ENCODE measurements at regions not wholly inside any gene's neighbourhood (a gene's known extent, or its start where the extent isn't known, plus 50 kb on each side); places are given as distances from the start of the nearest gene placed in this dataset.

DNA sequence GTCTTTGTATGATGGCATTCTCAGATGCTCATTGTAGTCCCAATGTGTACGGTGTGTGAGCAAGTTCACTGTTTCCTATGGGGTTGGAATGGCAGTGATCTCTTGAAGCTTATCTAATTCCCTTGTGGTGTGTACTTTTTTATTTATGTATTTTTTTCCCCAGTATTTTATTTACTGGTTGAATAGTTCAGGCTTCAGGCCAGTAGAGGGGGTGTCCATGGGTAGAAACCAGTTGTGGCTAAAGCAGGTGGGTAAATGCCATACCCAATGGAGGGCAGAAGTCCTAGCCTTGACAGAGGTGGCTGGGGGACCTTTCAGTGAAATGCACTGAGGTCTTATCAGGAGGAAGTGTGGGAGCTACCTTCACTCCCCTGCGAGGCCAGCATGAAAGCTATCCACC lies 351.4 kb upstream of the CWC22 start:
- H3K4me3 ChIP-seq, result no peak overlapping the region
- H3K9me3 ChIP-seq, result no peaks in the 10 kb centered on the region
- H3K4me1 ChIP-seq, result no peaks in the 10 kb centered on the region
- DNase-seq, result no peak
- ATAC-seq, result no peak
- H3K36me3 ChIP-seq, result no peaks in the 10 kb centered on the region
- no peaks in the 10 kb centered on the region for H3K27me3 ChIP-seq
- TF ChIP-seq POLR2A (IDR thresholded peaks at IDR 0.05), result no peak
- TF ChIP-seq, protein P1, sequence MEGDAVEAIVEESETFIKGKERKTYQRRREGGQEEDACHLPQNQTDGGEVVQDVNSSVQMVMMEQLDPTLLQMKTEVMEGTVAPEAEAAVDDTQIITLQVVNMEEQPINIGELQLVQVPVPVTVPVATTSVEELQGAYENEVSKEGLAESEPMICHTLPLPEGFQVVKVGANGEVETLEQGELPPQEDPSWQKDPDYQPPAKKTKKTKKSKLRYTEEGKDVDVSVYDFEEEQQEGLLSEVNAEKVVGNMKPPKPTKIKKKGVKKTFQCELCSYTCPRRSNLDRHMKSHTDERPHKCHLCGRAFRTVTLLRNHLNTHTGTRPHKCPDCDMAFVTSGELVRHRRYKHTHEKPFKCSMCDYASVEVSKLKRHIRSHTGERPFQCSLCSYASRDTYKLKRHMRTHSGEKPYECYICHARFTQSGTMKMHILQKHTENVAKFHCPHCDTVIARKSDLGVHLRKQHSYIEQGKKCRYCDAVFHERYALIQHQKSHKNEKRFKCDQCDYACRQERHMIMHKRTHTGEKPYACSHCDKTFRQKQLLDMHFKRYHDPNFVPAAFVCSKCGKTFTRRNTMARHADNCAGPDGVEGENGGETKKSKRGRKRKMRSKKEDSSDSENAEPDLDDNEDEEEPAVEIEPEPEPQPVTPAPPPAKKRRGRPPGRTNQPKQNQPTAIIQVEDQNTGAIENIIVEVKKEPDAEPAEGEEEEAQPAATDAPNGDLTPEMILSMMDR (IDR thresholded peaks at IDR 0.05), result no peak
- WGBS (ENCODE audit: insufficient coverage, low coverage, low lambda C conversion rate, missing lambda C conversion rate), result 86% methylated on average over 2 of the region's 2 CpGs
- H3K27ac ChIP-seq, result no peak overlapping the region
- intact Hi-C loops (cut with DNase I), result no loop called here

DNA sequence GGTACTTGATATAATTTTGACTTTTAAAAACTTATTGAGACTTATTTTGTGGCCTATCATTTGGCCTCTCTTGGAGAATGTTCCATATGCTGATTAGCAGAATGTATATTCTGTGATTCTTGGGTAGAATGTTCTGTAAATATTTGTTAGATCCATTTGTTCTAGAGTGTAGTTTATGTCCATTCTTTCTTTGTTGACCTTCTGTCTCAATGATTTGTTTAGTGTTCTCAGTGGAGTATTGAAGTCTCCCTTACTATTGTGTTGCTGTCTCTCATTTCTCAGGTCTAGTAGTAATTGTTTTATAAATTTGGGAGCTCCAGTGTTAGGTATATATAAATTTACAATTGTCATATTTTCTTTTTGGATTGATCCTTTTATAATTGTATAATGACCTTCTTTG lies 349.6 kb upstream of the CWC22 start:
- H3K27me3 ChIP-seq, result no peaks in the 10 kb centered on the region
- H3K4me3 ChIP-seq, result no peak overlapping the region
- no peak for ATAC-seq
- intact Hi-C loops (cut with DNase I), result no loop called here
- TF ChIP-seq, protein P1 (IDR thresholded peaks at IDR 0.05), result no peak
- no peak for TF ChIP-seq POLR2A (IDR thresholded peaks at IDR 0.05)
- H3K9me3 ChIP-seq, result no peaks in the 10 kb centered on the region
- DNase-seq, result no peak
- no peak overlapping the region for H3K27ac ChIP-seq
- H3K4me1 ChIP-seq, result no peaks in the 10 kb centered on the region
- H3K36me3 ChIP-seq, result no peaks in the 10 kb centered on the region

DNA sequence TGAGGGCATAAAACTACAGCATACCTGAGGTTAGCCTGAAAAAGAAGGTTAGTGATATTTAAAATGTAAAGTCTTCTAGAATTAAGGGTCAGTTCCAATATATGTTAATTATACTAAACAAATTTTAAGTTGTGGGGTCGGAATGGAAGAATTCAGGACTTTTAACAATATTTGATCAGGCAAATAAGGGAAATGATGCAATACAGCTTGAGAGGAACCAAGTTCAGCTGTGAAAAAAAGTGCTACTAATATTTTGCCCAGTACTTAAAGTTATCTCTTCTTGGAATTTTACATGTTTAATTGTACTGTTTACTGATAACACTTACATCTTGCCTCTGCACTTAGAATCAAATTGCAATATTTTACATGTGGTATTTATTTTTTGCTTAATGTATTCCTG lies 345.5 kb upstream of the CWC22 start:
- Histone ChIP-seq H3K27ac (no peak overlapping the region), H3K4me1 (no peaks in the 10 kb centered on the region), H3K27me3 (no peaks in the 10 kb centered on the region), H3K4me3 (no peak overlapping the region), H3K9me3 (no peaks in the 10 kb centered on the region), H3K36me3 (no peaks in the 10 kb centered on the region)
- WGBS (ENCODE audit: insufficient coverage, low coverage, low lambda C conversion rate, missing lambda C conversion rate), result 10% methylated on average over 1 of the region's 1 CpG
- ATAC-seq (no peak), DNase-seq (no peak)
- intact Hi-C loops (cut with DNase I), result no loop called here
- TF ChIP-seq, protein P1 (IDR thresholded peaks at IDR 0.05), result no peak
- TF ChIP-seq POLR2A (IDR thresholded peaks at IDR 0.05), result no peak

DNA sequence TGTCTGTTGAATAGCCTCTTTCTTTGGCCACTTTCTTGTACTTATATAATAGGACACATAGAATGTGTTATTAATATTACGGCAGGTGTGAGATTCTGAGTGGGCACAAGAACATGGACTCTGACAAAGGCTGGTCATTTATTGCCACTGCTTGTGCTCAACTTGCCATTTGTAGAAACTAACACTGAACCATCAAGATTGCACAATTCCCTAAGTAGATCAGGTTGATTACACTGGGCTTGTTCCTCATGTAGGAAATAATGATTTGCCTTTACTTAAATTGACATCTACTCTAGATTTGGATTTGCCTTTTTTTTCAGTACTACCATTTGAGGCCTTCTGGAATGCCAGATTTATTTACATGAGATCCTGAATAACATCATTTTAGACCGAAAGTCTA lies 342.7 kb upstream of the CWC22 start:
- WGBS (ENCODE audit: insufficient coverage, low coverage, low lambda C conversion rate, missing lambda C conversion rate), result 87% methylated on average over 1 of the region's 2 CpGs
- no peak for TF ChIP-seq POLR2A (IDR thresholded peaks at IDR 0.05)
- TF ChIP-seq, protein P1 (IDR thresholded peaks at IDR 0.05), result no peak
- H3K9me3 ChIP-seq, result no peaks in the 10 kb centered on the region
- no peak overlapping the region for H3K27ac ChIP-seq
- H3K4me3 ChIP-seq, result no peak overlapping the region
- ATAC-seq, result no peak
- intact Hi-C loops (cut with DNase I), result no loop called here
- no peak for DNase-seq
- no peaks in the 10 kb centered on the region for H3K36me3 ChIP-seq
- no peaks in the 10 kb centered on the region for H3K27me3 ChIP-seq
- H3K4me1 ChIP-seq, result no peaks in the 10 kb centered on the region

All from right lobe of liver (tissue), 6 donors.